ENCODE measurements at regions not wholly inside any gene's neighbourhood (a gene's known extent, or its start where the extent isn't known, plus 50 kb on each side); places are given as distances from the start of the nearest gene placed in this dataset.

GRCh38 chr2:107364361-107364950 is 462.2 kb upstream of the RGPD4 start:
- Histone ChIP-seq H4K20me1 (ENCODE audit: insufficient read depth, poor library complexity, severe bottlenecking) (no peaks in the 10 kb centered on the region), H2AFZ (no peak overlapping the region), H3K36me3 (replicated peaks; ENCODE audit: insufficient read depth, low read depth) (no peaks in the 10 kb centered on the region), H3K27me3 (no peaks in the 10 kb centered on the region), H3K9me2 (replicated peaks; ENCODE audit: insufficient read depth) (no peaks in the 10 kb centered on the region), H3K9me3 (ENCODE audit: low read depth) (no peaks in the 10 kb centered on the region), H3K4me2 (no peak overlapping the region), H3K4me1 (ENCODE audit: insufficient read depth) (peaks cover 6% of the 10 kb centered on the region), H3K79me2 (no peaks in the 10 kb centered on the region), H3K27ac (peak overlapping the region; percentile 66), H3K4me3 (no peak overlapping the region)
- peak; percentile 15 for DNase-seq (ENCODE audit: low spot score)
- TF ChIP-seq EZH2 (IDR thresholded peaks at IDR 0.05; ENCODE audit: borderline replicate concordance) (no peak), EZH2phosphoT487 (IDR thresholded peaks at IDR 0.05; ENCODE audit: low read depth, severe bottlenecking, unreplicated experiment) (no peak), CTCF (IDR thresholded peaks at IDR 0.05; ENCODE audit: poor library complexity) (no peak)
- WGBS (ENCODE audit: low lambda C conversion rate, missing lambda C conversion rate), result 98% methylated on average over 4 of the region's 4 CpGs

- H3K9me3 ChIP-seq (ENCODE audit: low read depth), result no peaks in the 10 kb centered on the region
- no peak overlapping the region for H2AFZ ChIP-seq
- no peak overlapping the region for H3K4me2 ChIP-seq
- no peaks in the 10 kb centered on the region for H3K36me3 ChIP-seq (replicated peaks; ENCODE audit: insufficient read depth, low read depth)
- H3K4me1 ChIP-seq (ENCODE audit: insufficient read depth), result no peaks in the 10 kb centered on the region
- no peaks in the 10 kb centered on the region for H3K27me3 ChIP-seq
- TF ChIP-seq CTCF (IDR thresholded peaks at IDR 0.05; ENCODE audit: poor library complexity) (no peak), EZH2phosphoT487 (IDR thresholded peaks at IDR 0.05; ENCODE audit: low read depth, severe bottlenecking, unreplicated experiment) (no peak), EZH2 (IDR thresholded peaks at IDR 0.05; ENCODE audit: borderline replicate concordance) (no peak)
- H3K4me3 ChIP-seq, result no peak overlapping the region
- no peak overlapping the region for H3K27ac ChIP-seq
- no peaks in the 10 kb centered on the region for H3K79me2 ChIP-seq
- DNase-seq (ENCODE audit: low spot score), result no peak
- no peaks in the 10 kb centered on the region for H3K9me2 ChIP-seq (replicated peaks; ENCODE audit: insufficient read depth)
- WGBS (ENCODE audit: low lambda C conversion rate, missing lambda C conversion rate), result 68% methylated on average over 4 of the region's 4 CpGs
- no peaks in the 10 kb centered on the region for H4K20me1 ChIP-seq (ENCODE audit: insufficient read depth, poor library complexity, severe bottlenecking)
Measured at GRCh38 chr2:107374249-107374648, 452.4 kb upstream of the RGPD4 start.

- WGBS (ENCODE audit: low lambda C conversion rate, missing lambda C conversion rate), result 92% methylated on average over 4 of the region's 4 CpGs
- no peak for TF ChIP-seq EZH2phosphoT487 (IDR thresholded peaks at IDR 0.05; ENCODE audit: low read depth, severe bottlenecking, unreplicated experiment)
- TF ChIP-seq CTCF (IDR thresholded peaks at IDR 0.05; ENCODE audit: poor library complexity), result no peak
- TF ChIP-seq EZH2 (IDR thresholded peaks at IDR 0.05; ENCODE audit: borderline replicate concordance), result no peak
Measured at GRCh38 chr2:107376909-107377308, 449.8 kb upstream of the RGPD4 start.

More at GRCh38 chr2:107376909-107377308, 449.8 kb upstream of the RGPD4 start:
- no peaks in the 10 kb centered on the region for H3K9me3 ChIP-seq (ENCODE audit: low read depth)
- no peaks in the 10 kb centered on the region for H3K9me2 ChIP-seq (replicated peaks; ENCODE audit: insufficient read depth)
- H2AFZ ChIP-seq, result no peak overlapping the region
- H3K79me2 ChIP-seq, result no peaks in the 10 kb centered on the region
- no peak overlapping the region for H3K4me2 ChIP-seq
- no peaks in the 10 kb centered on the region for H3K27me3 ChIP-seq
- H3K36me3 ChIP-seq (replicated peaks; ENCODE audit: insufficient read depth, low read depth), result no peaks in the 10 kb centered on the region
- no peak overlapping the region for H3K27ac ChIP-seq
- no peak for DNase-seq (ENCODE audit: low spot score)
- H3K4me3 ChIP-seq, result no peak overlapping the region
- H3K4me1 ChIP-seq (ENCODE audit: insufficient read depth), result no peaks in the 10 kb centered on the region
- H4K20me1 ChIP-seq (ENCODE audit: insufficient read depth, poor library complexity, severe bottlenecking), result no peaks in the 10 kb centered on the region

Measured in hepatocyte (in vitro differentiated cells).